Stimulated activated CD8-positive, alpha-beta memory T cell treated with anti-CD3 and anti-CD28 coated beads, Interleukin-7, amount 100 ng/mL, for 24 hours (primary cell): ENCODE measurements at regions not wholly inside any gene's neighbourhood (a gene's known extent, or its start where the extent isn't known, plus 50 kb on each side); places are given as distances from the start of the nearest gene placed in this dataset.
"Not testable (repeated sequence)": the region's sequence is repeated elsewhere in the genome, so short reads cannot be mapped to it uniquely, and the experiment has no call there.

Experiments
- DNase-seq: peaks from one replicate; pipeline ENCODE4 v3.0.0-alpha.2; 2020; ENCODE audit warnings: low read depth

DNA sequence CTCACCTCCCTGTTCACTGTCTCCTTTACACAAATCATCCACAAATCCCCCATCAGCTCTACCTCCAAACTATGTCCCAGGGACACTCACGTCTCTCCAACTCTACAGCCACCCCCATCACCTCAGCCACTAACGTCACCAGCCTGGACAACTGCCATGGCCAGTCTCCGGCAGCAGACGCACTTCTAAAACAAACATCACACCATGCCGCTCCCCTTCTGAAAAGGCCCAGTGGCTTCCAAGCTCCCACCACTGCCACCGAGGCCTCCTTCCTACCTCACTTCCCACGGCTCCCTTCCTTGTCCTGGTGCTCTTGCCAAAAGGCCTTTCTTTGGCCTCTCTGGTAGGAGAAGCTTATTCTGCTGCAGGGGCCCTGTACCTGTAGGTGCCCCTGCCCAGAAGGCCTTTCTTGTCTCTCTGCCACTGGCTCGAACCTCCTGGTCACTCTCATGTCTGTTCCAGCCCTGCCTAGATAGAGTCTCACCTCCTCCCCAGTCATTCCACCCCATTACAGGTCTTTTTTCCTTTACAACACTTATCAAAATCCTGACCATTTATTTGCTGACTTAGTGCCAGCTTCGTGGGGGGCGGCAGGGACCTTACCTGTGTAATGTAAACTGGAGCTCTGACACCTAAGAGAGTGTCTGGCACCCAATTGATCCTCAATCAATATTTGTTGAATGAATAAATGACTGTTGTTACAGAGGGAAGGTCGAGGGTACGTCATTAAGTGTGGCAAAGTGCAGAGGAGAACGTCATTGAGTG is 304.2 kb downstream of the GOLGA6L6 start:
- DNase-seq: not testable (repeated sequence)

DNA sequence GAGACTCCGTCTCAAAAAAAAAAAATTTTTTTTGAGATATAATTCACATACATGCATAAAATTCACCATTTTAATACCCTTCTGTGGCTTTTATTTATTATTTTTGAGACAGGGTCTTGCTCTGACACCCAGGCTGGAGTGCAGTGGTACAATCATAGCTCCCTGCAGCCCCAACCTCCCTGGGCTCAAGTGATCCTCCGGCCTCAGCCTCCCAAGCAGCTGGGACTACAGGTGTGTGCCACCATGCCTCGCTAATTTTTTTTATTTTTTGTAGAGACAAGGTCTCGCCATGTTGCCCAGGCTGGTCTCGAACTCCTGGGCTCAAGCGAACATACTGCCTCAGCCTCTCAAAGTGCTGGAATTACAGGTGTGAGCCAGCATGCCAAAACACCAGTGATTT is 305.9 kb downstream of the GOLGA6L6 start:
- not testable (repeated sequence) for DNase-seq

DNA sequence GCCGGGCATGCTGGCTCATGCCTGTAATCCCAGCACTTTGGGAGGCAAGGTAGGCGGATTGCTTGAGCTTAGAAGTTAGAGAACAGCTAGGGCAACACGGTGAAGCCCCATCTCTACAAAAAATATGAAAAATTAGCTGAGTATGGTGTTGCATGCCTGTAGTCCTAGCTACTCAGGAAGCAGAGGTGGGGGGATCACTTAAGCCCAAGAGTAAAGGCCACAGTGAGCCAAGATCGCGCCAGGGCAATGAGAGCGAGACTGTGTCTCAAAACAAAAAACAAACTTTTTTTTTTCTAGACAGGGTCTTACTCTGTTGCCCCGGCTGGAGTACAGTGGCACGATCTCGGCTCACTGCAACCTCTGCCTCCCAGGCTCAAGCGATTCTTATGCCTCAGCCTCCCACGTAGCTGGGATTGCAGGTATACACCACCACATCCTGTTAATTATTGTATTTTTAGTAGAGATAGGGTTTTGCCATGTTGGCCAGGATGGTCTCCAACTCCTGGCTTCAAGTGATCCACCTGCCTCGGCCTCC is 307.5 kb downstream of the GOLGA6L6 start:
- not testable (repeated sequence) for DNase-seq

DNA sequence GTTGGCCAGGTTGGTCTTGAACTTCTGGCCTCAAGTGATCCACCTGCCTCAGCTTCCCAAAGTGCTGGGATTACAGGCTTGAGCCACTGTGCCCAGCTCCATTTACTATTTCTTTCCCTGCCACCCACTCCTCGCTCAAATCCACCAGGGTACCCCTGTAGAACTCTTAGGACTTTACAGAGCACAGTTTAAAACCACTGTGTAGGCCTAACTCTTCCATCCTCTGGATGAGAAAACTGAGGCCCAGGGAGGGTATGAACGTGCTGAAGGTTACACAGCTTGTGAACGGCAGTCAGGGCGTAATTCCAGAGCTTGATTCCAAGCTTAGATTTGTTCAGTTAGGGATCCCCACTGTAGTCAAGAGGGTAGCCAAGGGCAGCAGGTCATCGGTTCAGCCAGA is 309.1 kb downstream of the GOLGA6L6 start:
- DNase-seq: not testable (repeated sequence)

DNA sequence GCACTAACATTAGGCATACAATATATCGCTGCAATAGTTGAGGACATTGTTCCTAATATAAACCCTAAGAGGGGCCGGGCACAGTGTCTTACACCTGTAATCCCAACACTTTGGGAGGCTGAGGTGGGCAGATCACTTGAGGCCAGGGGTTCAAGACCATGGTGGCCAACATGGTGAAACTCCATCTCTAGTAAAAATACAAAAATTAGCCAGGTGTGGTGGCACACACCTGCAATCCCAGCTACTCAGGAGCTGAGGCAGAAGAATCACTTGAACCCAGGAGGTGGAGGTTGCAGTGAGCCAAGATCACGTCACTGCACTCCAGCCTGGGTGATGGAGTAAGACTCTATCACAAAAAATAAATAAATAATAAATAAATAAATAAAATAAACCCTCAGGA is 310.9 kb downstream of the GOLGA6L6 start:
- DNase-seq: not testable (repeated sequence)

DNA sequence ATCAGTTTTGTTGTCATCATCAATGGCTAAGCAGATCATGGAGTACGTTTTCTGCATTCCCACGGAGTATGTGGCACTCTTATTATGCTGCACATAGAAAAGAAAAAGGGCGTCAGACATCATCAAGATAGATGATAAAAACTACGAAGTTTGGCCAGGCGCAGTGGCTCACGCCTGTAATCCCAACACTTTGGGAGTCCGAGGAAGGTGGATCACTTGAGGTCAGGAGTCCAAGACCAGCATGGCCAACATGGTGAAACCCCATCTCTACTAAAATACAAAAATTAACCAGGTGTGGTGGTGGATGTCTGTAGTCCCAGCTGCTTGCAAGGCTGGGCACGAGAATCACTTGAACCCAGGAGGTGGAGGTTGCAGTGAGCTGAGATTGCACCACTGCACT is 312.8 kb downstream of the GOLGA6L6 start:
- not testable (repeated sequence) for DNase-seq

DNA sequence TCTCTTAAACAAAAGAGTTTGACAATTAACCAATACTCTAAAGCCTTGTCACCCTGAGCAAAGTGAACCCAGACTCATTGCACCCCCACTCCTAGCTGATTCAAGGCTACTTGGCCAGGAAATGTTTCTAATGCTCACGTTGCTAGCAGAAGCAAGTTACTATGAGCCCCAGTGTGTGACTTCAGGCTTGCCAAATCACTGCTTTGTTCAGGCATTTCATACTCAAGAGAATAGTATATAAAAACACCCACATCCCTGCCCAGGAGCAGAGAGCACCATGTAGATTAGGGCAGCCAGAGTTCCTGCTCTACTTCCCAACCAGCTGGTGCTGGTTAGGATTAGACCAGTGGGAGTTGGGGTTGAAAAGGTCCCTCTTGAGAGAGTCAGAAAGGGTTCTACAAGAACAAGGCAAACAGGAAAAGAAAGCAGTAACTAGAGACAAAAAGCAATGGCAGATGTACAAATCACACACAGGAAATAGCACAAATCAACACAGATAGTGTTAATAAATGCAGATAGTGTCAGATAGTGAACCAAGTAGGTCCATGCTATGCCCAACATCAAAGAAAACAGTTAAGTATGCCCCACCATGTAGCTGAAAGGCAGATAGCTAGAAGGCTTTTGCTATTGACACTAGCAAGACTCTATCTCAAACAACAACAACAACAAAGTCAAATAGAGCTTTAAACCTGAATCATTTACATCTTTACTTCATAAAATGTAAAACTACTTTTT is 314.3 kb downstream of the GOLGA6L6 start:
- not testable (repeated sequence) for DNase-seq

DNA sequence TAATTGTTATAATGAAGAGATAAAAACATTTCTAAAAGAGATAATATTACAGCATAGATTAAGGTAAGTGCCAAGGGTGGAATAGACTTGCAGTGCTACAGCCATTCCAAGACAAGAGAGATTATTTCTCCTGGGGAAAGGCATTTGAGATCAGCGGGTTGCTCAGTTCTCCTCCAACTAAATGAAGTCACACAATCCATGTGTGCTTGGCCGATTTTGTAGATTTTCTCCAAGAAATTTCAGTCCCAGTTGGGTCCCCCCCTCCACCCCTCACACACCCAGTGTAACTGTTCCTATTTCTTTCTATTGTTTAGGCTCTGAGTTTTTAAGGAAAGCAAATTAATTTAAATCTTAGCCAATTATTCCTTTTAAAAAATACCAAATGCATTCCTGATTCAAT is 315.1 kb downstream of the GOLGA6L6 start:
- not testable (repeated sequence) for DNase-seq

DNA sequence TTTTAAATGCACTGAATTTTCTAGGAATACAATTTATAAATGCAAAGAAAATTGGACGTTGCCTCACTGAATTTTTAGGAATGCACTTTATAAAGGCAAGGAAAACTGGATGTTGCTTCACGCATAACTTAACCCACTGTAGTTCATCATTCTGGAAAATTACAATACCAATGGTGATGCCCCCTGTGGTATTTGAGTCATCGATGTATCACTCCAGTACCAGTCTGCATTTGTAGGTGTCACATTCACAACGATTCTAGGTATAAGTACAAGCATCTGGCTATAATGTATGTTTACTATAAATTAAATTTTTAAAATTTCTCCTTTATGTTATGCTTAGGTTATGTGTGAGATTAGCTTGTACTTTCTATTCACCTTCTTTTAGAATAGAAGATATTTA is 320.5 kb downstream of the GOLGA6L6 start:
- DNase-seq: not testable (repeated sequence)

DNA sequence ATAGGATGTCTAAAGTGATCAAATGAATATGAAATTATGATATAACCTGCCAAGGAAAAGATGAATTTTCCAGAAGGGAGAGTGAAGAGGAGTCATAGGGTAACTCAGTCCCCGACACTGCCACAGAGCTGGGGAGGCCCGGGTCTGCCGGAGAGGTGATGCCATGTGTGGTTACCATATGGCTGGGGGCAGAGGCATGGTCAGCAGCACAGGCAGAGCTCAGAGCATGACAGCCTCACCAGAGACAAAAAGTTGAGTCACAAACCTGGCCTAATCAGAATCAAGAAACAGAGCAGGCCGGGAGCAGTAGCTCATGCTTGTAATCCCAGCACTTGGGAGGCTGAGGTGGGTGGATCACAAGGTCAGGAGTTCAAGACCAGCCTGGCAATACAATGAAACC is 322.4 kb downstream of the GOLGA6L6 start:
- DNase-seq: not testable (repeated sequence)

DNA sequence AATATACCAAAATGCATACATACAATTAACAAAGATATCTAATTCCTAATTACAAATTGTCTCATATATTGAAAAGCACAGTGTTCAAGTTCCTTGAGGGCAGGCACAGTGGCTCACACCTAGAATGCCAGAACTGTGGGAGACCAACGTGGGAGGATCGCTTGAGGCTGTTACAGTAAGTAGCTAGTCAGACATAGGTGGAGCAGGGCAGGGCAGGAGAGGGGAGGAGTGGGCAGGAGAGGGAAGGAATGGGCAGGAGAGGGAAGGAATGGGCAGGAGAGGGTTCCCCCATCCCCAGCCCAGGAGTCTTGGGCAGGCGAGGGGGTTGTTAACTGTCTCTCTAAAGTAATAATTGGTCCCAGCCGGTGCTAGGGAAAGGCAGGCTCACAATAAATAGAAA is 325.9 kb downstream of the GOLGA6L6 start:
- not testable (repeated sequence) for DNase-seq

DNA sequence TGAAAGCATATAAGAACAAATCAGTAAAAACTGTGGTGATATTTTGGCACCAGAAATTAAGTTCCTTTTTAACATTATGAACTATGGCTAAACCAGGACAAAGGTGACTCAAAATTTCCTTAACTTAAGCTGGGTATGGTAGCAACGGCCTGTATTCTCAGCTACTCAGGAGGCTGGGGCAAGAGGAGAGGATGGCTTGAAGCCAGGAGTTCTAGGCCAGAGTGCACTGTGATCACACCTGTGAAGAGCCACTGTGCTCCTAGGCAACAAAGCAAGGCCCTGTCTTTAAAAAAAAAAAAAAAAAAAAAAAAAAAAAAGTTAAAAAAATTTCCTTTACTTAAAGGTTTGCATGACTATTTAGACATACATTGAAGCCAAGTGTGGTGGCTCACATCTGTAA is 327.5 kb downstream of the GOLGA6L6 start:
- DNase-seq: not testable (repeated sequence)

DNA sequence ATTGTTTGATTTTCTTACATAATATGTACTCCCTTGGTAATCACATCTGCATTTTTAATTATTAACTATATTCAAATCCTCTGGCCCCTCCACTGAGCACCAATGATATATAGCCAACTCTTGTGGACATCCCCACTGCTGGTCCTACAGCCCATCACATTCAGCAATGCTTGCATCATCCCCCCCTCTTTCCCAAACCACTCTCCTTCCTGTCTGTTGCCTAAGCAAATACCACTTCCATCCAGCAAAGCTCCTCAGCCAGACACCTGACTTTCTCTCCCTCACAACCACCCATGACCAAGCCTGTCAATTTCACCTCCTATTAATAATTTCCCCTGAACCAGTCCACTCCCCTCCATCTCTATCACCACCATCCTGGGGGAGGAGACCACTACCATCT is 330.1 kb downstream of the GOLGA6L6 start:
- not testable (repeated sequence) for DNase-seq

DNA sequence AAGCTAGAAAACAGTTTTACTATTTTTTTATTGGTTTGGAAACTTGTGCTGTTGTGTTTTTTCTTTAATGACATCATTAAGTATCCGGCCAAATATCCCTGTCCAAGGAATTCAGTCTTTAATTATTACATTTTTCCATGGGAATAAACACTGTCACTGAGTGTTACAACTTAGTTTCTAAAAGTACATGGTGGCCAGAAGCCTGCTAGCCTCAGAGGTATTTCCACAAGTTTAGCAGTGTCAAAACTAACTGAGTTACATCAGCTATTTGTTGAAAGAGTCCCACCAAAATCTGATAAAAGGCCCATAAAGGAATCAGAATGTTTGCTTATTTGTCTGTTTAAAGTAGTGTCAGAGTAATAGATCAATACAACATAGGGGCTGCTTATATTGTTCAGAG is 331.6 kb downstream of the GOLGA6L6 start:
- not testable (repeated sequence) for DNase-seq

DNA sequence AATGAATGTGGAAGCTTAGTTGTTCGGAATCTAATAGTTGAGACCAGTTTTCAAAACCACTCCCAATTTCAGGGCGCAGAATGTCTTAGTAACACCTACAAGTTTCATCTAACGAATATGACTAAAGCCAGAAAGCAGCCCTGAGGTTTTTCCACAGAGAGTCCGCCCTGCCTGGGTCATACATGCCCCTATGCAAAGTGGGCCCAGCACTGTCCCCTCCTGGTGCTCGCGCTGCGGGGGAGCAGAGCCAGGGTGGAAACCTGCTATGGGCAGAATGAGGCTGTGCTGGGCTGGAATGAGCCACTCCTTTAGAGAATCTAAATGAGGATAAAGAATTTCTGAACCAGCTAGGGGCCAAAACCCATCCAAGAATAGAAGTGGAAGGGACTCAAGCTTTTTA is 334.0 kb downstream of the GOLGA6L6 start:
- DNase-seq: not testable (repeated sequence)

DNA sequence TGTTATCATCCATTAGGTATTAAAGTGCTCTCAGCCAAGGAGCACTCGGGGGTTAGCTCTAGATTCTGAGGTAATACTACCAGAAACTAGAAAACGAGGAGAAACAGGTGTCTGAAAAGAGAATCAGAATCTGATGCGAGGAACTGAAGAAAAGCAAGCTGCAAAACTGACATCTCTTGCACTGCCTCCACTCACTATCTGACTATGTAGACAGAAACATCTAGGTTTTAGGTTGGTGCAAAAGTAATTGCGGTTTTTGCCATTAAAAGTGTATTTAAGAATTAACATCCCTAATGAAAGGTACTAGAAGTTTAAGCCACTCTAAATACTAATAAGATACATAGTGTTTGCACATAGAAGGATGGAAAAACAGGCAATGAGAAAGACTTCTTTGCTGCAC is 334.4 kb downstream of the GOLGA6L6 start:
- not testable (repeated sequence) for DNase-seq

DNA sequence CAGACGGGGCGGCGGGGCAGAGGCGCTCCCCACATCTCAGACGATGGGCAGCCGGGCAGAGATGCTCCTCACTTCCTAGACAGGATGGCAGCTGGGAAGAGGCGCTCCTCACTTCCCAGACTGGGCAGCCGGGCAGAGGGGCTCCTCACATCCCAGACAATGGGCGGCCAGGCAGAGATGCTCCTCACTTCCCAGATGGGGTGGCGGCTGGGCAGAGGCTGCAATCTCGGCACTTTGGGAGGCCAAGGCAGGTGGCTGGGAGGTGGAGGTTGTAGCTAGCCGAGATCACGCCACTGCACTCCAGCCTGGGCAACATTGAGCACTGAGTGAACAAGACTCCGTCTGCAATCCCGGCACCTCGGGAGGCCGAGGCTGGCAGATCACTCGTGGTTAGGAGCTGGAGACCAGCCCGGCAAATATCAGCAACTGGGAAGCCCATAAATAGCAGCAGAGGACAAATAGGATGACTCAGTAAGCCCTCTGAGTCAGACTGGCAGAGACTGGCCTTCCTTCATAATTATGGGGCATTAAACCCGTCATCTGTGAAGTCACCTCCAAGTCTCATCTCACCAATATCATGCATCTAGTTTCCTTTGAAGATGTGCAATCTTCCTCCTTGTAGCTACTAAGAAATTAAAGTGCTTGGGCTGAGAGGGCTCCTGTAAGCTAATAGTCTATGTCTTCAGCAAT is 337.3 kb downstream of the GOLGA6L6 start:
- DNase-seq: not testable (repeated sequence)

DNA sequence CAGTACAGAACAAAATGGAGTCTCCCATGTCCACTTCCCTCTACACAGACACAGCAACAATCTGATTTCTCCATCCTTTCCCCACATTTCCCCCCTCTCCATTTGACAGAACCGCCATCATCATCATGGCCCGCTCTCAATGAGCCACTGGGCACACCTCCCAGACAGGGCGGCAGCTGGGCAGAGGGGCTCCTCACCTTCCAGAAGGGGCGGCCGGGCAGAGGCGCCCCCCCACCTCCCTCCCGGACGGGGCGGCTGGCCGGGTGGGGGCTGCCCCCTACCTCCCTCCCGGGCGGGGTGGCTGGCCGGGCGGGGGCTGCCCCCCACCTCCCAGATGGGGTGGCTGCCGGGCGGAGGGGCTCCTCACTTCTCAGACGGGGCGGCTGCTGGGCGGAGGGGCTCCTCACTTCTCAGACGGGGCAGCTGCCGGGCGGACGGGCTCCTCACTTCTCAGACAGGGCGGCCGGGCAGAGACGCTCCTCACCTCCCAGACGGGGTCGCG is 337.9 kb downstream of the GOLGA6L6 start:
- not testable (repeated sequence) for DNase-seq

DNA sequence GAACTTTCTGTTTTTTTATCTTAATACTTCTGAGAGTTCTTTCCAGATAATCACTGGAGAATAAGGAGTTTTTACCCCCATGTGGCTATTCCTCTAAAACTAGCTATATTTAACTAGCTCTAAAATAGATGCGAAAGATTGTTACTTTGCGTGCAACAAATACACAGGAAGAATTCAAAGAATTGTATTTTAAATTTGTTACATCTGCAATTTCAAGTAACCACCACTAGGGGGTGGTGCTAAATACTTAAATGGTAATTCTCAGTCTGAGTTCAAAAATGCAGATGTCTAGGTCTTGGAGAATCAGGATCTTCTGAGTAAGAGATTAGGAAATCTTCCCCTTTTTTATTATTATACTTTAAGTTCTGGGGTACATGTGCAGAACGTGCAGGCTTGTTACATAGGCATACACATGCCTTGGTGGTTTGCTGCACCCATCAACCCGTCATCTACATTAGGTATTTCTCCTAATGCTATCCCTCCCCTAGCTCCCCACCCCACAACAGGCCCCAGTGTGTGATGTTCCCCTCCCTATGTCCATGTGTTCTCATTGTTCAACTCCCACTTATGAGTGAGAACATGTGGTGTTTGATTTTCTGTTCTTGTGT is 346.9 kb downstream of the GOLGA6L6 start:
- DNase-seq: not testable (repeated sequence)

DNA sequence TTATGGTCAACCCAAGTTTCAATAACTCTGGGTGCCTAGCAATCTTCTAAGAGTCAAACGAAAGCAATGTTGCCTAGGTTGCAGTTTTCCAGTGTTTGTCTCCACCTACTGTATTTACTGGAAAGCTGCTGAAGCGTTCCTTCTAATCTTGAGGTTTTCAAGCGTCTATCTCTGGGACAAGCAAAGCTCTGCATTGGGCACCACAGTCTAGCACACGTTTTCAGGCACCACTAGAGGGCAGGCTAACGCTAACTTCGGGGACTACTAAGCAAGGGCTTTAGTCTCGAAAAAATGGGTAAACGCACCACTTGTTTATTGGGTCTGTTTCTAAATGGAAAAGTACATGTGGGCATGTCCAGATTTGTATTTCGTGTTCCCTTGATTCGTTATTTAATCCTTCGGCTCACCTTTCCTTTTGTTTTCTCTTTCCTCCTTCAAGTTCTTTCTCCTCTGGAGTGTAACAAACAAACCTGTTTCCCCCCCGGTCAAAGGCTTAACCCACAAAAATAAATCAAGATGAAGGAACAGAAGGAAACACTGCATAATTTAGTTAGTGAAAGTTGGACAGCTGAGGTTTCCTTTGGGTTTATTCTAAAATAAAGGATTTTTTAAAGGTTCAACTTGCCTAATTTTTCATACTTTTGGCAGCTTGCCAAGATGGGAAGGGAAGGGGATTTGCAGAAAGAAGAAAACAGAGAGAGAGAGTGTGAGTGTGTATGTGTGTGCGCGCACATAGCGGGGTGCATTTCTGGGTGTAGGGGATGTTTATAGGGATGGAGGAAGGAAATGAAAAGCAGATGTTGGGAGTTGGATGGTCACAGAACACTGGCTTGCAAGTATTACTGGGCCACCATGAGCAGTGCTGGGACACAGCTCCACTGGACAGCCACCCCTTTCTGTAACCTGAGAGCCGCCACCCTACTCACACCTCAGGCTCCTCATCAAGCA is 348.3 kb downstream of the GOLGA6L6 start:
- DNase-seq: peak; percentile 13
